AG09309 (cell line): ENCODE measurements at regions not wholly inside any gene's neighbourhood (a gene's known extent, or its start where the extent isn't known, plus 50 kb on each side); places are given as distances from the start of the nearest gene placed in this dataset.
"Not testable (repeated sequence)": the region's sequence is repeated elsewhere in the genome, so short reads cannot be mapped to it uniquely, and the experiment has no call there.

Source experiments
- DNase-seq: peaks from one replicate; pipeline ENCODE4 v3.0.0-alpha.2; 2010; ENCODE audit warnings: low read depth
- H3K4me3 ChIP-seq: 2 replicates; pipeline ENCODE4 v1.5.1; 2011; ENCODE audit warnings: mild to moderate bottlenecking, low read depth, low read length, moderate library complexity; ENCODE audit not compliant: control insufficient read depth
- CTCF ChIP-seq: IDR thresholded peaks from 2 replicates; pipeline ENCODE4 v1.5.1; 2011; ENCODE audit warnings: mild to moderate bottlenecking, low read depth, low read length, inconsistent platforms; ENCODE audit not compliant: insufficient read depth, control insufficient read depth; ENCODE audit errors: missing control alignments

DNA sequence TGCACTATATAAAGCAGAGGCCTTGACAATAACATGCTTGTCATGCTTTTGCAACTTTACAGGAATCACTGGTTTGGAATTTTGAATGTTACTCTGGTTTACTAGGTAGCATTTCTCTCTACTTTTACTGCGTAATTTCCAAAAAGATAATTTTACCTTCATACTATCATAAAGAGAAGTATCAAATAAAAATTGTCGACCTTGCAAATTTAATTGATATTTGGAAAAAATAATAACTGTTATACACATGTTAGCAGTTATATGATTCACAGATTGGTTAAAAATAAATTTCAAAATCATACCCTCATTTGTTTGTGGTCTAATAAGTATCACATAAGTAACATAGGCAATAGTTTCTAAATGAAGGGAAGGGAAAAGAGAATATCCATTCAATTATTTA, 228.5 kb upstream of the CACNA2D1 start:
- no peak overlapping the region for H3K4me3 ChIP-seq
- no peak for DNase-seq
- no peak for TF ChIP-seq CTCF

GRCh38 chr7:82669141-82669540, 225.6 kb upstream of the CACNA2D1 start:
- DNase-seq: no peak
- no peak overlapping the region for H3K4me3 ChIP-seq
- TF ChIP-seq CTCF: no peak

- no peak for TF ChIP-seq CTCF
- H3K4me3 ChIP-seq: no peak overlapping the region
- DNase-seq: no peak
Measured at GRCh38 chr7:82668676-82669075, 225.1 kb upstream of the CACNA2D1 start.

- DNase-seq: no peak
- no peak overlapping the region for H3K4me3 ChIP-seq
- no peak for TF ChIP-seq CTCF
Measured at GRCh38 chr7:82665966-82666507, 222.5 kb upstream of the CACNA2D1 start.

GRCh38 chr7:82655965-82656364, 212.4 kb upstream of the CACNA2D1 start:
- H3K4me3 ChIP-seq: no peak overlapping the region
- no peak for TF ChIP-seq CTCF
- DNase-seq: no peak

DNA sequence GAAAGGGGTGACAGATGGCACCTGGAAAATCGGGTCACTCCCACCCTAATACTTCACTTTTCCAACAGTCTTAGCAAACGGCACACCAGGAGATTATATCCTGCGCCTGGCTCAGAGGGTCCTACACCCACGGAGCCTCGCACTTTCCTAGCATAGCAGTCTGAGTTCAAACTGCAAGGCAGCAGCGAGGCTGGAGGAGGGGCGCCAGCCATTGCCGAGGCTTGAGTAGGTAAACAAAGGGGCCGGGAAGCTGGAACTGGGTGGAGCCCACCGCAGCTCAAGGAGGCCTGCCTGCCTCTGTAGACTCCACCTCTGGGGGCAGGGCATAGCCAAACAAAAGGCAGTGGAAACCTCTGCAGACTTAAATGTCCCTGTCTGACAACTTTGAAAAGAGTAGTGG, 206.5 kb upstream of the CACNA2D1 start:
- not testable (repeated sequence) for H3K4me3 ChIP-seq, DNase-seq

DNA sequence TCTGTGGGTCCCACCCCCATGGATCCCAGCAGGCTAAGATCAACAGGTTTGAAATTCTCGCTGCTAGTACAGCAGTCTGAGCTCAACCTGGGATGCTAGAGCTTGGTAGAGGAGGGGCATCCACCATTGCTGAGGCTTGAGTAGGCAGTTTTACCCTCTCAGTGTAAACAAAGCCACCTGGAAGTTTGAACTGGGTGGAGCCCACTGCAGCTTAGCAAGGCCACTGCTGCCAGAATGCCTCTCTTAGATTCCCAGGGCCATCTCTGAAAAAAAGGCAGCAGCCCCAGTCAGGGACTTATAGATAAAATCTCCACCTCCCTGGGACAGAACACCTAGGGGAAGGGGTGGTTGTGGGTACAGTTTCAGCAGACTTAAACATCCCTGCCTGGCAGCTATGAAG, 190.0 kb upstream of the CACNA2D1 start:
- no peak for DNase-seq
- no peak overlapping the region for H3K4me3 ChIP-seq
- no peak for TF ChIP-seq CTCF
